ENCODE measurements at regions not wholly inside any gene's neighbourhood (a gene's known extent, or its start where the extent isn't known, plus 50 kb on each side); places are given as distances from the start of the nearest gene placed in this dataset.

DNA sequence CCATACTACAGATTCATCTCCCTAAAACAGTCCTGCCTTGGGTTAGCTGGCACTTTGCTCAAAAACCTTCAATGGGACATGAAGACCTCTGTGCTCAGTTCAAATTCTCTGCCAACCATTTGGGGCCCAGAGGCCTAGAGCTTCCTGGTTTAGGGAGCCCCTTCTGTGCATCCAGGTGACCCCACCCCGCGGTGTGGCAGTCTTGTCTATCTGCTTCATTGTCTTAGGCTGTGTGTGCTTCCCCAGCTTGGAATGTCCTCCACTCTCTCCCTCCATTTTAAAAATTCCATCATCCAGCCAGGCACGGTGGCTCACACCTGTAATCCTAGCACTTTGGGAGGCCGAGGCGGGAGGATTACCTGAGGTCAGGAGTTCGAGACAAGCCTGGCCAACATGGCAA, 99.0 kb upstream of the NEO1 start:
- TF ChIP-seq, protein P1, sequence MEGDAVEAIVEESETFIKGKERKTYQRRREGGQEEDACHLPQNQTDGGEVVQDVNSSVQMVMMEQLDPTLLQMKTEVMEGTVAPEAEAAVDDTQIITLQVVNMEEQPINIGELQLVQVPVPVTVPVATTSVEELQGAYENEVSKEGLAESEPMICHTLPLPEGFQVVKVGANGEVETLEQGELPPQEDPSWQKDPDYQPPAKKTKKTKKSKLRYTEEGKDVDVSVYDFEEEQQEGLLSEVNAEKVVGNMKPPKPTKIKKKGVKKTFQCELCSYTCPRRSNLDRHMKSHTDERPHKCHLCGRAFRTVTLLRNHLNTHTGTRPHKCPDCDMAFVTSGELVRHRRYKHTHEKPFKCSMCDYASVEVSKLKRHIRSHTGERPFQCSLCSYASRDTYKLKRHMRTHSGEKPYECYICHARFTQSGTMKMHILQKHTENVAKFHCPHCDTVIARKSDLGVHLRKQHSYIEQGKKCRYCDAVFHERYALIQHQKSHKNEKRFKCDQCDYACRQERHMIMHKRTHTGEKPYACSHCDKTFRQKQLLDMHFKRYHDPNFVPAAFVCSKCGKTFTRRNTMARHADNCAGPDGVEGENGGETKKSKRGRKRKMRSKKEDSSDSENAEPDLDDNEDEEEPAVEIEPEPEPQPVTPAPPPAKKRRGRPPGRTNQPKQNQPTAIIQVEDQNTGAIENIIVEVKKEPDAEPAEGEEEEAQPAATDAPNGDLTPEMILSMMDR (conservative IDR thresholded peaks at IDR 0.05) = no peak
- no peak overlapping the region for H3K27ac ChIP-seq

DNA sequence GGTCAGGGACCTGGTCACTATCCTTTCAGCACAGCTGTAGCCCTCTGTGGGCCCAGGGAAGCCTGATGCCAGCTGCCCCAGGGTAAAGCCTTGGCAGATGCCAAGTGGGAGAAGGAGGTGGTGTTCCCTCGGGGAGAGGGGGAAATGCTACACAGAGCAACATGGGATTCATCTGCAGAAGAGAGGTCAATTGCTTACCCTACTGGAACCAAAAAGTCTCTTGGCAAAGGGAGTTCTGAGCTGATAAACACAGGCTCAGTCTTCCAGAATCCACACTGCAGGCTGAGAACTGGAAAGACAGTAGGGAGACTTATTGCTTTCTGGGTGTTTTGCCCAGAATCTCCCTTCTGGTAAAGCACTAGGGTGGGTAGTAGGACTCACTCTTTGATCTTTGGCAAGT, 100.1 kb upstream of the NEO1 start:
- TF ChIP-seq, protein P1 (conservative IDR thresholded peaks at IDR 0.05) = no peak
- H3K27ac ChIP-seq = no peak overlapping the region

DNA sequence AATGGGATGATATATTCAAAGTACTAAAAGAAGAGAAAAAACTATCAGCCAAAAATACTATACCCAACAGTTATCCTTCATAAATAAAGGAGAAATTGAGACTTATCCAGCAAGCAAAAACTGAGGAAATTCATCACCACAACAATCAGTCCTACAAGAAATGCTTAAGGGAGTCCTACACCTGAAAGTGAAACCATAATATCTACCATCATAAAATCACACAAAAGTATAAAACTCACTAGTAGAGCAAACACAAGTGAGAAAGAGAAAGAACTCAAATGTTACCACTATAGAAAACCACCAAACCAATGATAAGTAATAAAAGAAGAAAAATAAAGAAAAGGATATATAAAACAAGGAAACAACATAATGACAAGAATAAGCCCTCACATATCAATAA, 103.6 kb upstream of the NEO1 start:
- no peak overlapping the region for H3K27ac ChIP-seq

DNA sequence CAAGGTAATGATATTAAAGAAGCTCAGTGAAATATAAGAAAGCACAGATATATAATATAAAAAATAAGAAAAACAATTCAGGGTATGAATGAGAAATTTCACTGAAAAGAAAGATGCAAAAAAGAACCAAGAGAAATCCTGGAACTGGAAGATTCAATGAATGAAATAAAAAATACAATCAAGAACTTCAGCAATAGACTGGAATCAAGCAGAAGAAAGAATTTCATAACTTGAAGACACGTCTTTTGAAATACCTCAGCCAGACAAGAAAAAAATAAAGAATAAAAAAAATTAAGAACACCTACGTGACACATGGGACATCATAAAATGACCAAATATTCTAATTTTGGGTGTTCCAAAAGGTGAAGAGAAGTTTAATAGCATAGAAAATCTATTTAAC, 104.6 kb upstream of the NEO1 start:
- TF ChIP-seq, protein P1 (conservative IDR thresholded peaks at IDR 0.05) = no peak
- no peak overlapping the region for H3K27ac ChIP-seq

More for the DNA sequence above, 103.6 kb upstream of the NEO1 start:
- TF ChIP-seq, protein P1 (conservative IDR thresholded peaks at IDR 0.05) = no peak

DNA sequence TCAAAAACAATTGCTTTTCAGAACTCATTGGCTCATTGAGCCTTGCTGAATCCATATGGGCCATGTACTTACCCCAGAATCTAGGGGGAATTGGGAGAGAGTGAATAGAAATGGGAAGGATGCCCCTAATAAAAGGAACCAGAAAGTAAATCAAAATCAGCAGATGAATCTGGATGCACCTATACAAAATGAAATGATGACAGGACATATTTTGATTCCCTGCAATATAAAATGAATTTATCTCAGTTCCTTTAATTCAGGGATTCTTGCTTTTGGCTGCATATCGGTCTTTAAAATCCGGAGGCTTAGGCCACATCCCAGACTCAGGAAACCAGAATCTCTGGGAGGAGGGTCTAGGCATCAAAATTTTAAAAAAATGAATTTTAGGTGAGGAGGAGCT, 107.7 kb upstream of the NEO1 start:
- TF ChIP-seq, protein P1 (conservative IDR thresholded peaks at IDR 0.05) = no peak
- H3K27ac ChIP-seq = no peak overlapping the region

DNA sequence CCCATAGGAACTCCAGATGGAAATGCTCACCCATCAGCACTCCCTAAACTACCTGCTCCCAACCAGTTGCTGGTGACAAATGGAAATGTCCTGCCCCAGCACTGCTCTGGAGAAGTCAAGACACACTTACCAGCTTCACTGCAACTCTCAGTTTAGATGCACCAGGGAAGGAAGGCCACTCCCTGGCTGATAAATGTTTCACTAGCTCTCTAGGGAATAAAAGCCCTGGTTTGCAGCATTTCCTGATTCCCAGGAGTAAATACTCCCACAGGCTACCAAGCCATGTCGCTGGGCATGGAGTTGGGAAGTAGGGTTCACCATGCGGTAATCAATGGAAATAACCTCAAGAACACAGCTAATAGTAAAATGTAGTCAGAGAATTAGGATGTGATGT, 112.0 kb upstream of the NEO1 start:
- TF ChIP-seq, protein P1 (conservative IDR thresholded peaks at IDR 0.05) = no peak
- H3K27ac ChIP-seq = no peak overlapping the region

DNA sequence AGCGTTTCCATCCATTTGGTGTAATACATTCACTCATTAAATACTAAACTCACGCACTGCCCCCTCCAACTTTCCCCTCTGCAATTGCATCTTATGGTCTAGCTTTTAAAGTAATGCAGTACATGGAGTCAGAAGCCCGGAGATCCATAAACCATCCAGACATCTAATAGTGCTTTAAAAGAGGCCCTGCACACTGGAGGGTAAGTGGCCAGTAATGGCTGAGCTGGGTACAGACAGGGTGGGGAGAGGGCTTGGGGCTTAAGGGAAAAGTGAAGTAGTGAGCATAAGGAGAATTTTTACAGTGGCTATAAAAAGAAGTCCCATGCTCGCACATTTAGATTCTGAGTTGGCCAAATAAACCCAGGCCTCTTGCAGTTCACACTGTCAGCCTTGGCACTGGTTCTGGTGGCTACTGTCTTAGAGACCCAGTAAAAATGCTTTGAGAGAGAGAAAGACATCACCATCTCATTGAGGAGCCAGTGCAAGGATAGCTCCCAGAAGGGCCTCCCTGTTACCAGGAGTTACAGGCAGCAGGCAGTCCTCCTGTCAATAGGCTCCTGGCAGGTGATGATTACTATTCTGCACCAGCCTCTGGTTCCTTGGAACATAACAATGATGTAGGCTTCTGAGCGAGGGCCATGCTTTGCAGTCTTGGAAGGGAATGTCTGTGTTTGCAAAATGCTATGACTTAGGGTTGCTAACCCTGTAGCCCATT, 112.6 kb upstream of the NEO1 start:
- TF ChIP-seq, protein P1 (conservative IDR thresholded peaks at IDR 0.05) = no peak
- H3K27ac ChIP-seq = no peak overlapping the region
